ENCODE measurements at regions not wholly inside any gene's neighbourhood (a gene's known extent, or its start where the extent isn't known, plus 50 kb on each side); places are given as distances from the start of the nearest gene placed in this dataset.

DNA sequence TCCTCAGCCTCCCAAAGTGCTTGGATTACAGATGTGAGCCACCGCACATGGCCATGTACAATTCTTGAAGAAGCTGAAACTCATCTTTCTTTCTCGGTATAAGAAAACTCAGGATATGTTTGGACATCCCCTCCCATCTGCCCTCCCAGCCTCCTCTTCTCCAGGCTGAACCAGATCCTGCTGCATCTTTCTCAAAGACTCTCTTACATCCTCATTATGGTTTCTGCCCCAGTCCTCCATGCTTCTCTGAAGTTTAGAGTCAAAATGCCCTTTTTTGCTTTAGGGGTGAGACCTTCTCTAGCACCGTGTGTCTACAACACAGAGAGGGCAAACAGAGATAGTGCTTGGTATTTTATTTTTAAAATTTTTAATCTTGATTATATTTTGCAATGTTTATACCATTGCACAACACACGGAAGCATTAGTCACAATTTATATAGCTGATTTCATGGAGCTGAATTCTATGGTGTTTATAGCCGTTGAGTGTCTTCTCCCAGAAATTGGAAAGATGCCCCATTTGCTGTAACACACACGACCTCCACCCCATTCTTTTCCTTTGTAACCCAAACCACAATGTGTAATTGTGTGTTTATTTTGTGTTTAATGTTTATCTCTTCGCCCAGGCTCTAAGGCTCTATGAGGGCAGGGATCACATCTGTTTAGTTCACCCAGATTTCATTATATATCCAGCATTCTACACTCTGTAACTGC is 206.0 kb upstream of the TNP1 start:
- H3K4me3 ChIP-seq (ENCODE audit: low read depth, low read length) = no peak overlapping the region
- H3K4me2 ChIP-seq (ENCODE audit: low read length) = no peak overlapping the region
- H3K27ac ChIP-seq (ENCODE audit: low read depth, low read length) = no peak overlapping the region
- H2AK5ac ChIP-seq (ENCODE audit: low read length) = no peak overlapping the region
- H3K4me1 ChIP-seq (ENCODE audit: control insufficient read depth in 1 of 2, insufficient read depth in 2 of 2, low read length in 2 of 2) = peaks cover 8 to 13% of the 10 kb centered on the region in 2 experiments
- H3K23ac ChIP-seq (ENCODE audit: low read length) = no peak overlapping the region
- no peak overlapping the region for H2BK120ac ChIP-seq (ENCODE audit: insufficient read depth, low read length, poor library complexity)
- H4K8ac ChIP-seq (ENCODE audit: low read depth, low read length) = no peak overlapping the region
- no peaks in the 10 kb centered on the region for H3K79me1 ChIP-seq (ENCODE audit: low read length)
- H3K18ac ChIP-seq (ENCODE audit: low read length) = no peak overlapping the region
- H3K79me2 ChIP-seq (ENCODE audit: control insufficient read depth, insufficient read depth, low read length, poor library complexity) = no peaks in the 10 kb centered on the region
- H2BK5ac ChIP-seq (ENCODE audit: low read depth, low read length, poor library complexity) = no peak overlapping the region
- no peaks in the 10 kb centered on the region for H3K36me3 ChIP-seq (ENCODE audit: control insufficient read depth in 1 of 2, insufficient read depth in 2 of 2, low read length in 2 of 2)
- H3K9me3 ChIP-seq (ENCODE audit: insufficient read depth, low read depth, low read length) = peaks cover 6% of the 10 kb centered on the region
- H2AFZ ChIP-seq (ENCODE audit: insufficient read depth, low read length, poor library complexity) = no peak overlapping the region
- no peak overlapping the region for H2BK12ac ChIP-seq (ENCODE audit: low read length)
- no peak overlapping the region for H4K91ac ChIP-seq (ENCODE audit: low read depth, low read length)
- no peak overlapping the region for H3K4ac ChIP-seq (ENCODE audit: low read depth, low read length)
- no peak overlapping the region for H4K12ac ChIP-seq (ENCODE audit: low read depth, low read length)
- H3K27me3 ChIP-seq (ENCODE audit: insufficient read depth, low read length) = no peaks in the 10 kb centered on the region
- no peak overlapping the region for H3K9ac ChIP-seq (ENCODE audit: low read length)
- DNase-seq = no peak
- no CpG with 5 or more reads among the region's 7 CpGs for WGBS (ENCODE audit: extremely low coverage, insufficient coverage, insufficient read length)
- no peak overlapping the region for H3K14ac ChIP-seq (ENCODE audit: low read length)

DNA sequence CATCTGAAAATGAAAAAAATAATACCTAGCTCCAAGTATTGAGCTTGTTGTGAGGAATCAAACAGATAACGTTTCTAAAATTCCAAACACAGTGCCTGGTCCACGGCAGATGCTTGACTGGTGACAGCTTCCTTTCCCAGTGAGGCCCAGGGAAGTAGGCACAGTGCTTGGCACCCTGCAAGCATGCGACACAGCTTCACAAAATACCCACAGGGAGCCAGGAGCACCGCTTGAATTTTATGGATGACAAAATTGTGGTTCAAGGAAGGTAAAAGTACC is 205.1 kb upstream of the TNP1 start:
- no CpG with 5 or more reads among the region's 4 CpGs for WGBS (ENCODE audit: extremely low coverage, insufficient coverage, insufficient read length)
- H2AFZ ChIP-seq (ENCODE audit: insufficient read depth, low read length, poor library complexity) = no peak overlapping the region
- no peak overlapping the region for H4K12ac ChIP-seq (ENCODE audit: low read depth, low read length)
- no peaks in the 10 kb centered on the region for H3K27me3 ChIP-seq (ENCODE audit: insufficient read depth, low read length)
- H3K79me1 ChIP-seq (ENCODE audit: low read length) = no peaks in the 10 kb centered on the region
- no peak overlapping the region for H2BK12ac ChIP-seq (ENCODE audit: low read length)
- no peak overlapping the region for H3K4me2 ChIP-seq (ENCODE audit: low read length)
- H4K91ac ChIP-seq (ENCODE audit: low read depth, low read length) = no peak overlapping the region
- H2AK5ac ChIP-seq (ENCODE audit: low read length) = no peak overlapping the region
- no peak for DNase-seq
- H3K14ac ChIP-seq (ENCODE audit: low read length) = no peak overlapping the region
- H3K4ac ChIP-seq (ENCODE audit: low read depth, low read length) = no peak overlapping the region
- no peak overlapping the region for H4K8ac ChIP-seq (ENCODE audit: low read depth, low read length)
- peaks cover 6% of the 10 kb centered on the region for H3K9me3 ChIP-seq (ENCODE audit: insufficient read depth, low read depth, low read length)
- no peaks in the 10 kb centered on the region for H3K79me2 ChIP-seq (ENCODE audit: control insufficient read depth, insufficient read depth, low read length, poor library complexity)
- H3K23ac ChIP-seq (ENCODE audit: low read length) = no peak overlapping the region
- H3K9ac ChIP-seq (ENCODE audit: low read length) = no peak overlapping the region
- H3K27ac ChIP-seq (ENCODE audit: low read depth, low read length) = no peak overlapping the region
- no peak overlapping the region for H2BK5ac ChIP-seq (ENCODE audit: low read depth, low read length, poor library complexity)
- no peak overlapping the region for H3K18ac ChIP-seq (ENCODE audit: low read length)
- H2BK120ac ChIP-seq (ENCODE audit: insufficient read depth, low read length, poor library complexity) = no peak overlapping the region
- H3K36me3 ChIP-seq (ENCODE audit: control insufficient read depth in 1 of 2, insufficient read depth in 2 of 2, low read length in 2 of 2) = no peaks in the 10 kb centered on the region
- peaks cover 8 to 11% of the 10 kb centered on the region in 2 experiments for H3K4me1 ChIP-seq (ENCODE audit: control insufficient read depth in 1 of 2, insufficient read depth in 2 of 2, low read length in 2 of 2)
- H3K4me3 ChIP-seq (ENCODE audit: low read depth, low read length) = no peak overlapping the region

DNA sequence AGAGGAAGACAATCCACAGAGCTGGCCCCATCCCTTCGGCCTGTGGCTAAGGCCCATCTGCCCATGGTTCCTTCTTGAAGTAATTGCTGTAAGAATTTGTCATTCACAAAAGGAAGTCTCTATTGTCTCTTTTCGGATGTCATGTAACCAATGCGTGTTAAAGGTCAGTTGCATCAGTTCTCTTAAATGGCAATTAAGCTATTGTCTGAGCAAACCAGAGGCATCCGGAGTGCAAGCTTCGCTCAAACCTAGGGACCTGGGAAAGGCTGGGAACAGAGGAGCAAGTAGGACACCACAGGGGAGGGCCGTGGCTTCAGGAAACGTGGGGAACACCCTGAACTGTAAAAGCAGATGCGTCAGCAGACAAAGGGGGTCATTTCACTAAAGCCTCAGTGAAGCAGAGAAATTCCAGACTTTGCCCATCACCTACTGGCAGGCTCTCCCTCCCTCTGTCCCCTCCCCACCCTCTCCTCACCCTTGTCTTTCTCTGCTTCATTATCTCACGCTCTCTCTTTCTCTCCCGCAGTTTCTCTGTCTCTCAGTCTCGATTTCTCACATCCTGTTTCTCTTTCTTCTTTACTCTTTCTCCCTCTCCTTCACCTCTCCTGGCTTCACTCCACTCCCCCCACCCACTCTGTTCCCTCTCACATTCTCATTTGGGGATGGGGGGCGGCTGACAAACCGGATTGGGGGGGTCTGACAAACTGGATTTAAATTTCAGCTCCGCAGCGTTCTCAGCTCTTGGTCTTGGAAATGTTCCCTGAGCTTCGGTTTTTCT is 204.6 kb upstream of the TNP1 start:
- Histone ChIP-seq H2BK5ac (ENCODE audit: low read depth, low read length, poor library complexity) (no peak overlapping the region), H2BK120ac (ENCODE audit: insufficient read depth, low read length, poor library complexity) (no peak overlapping the region), H3K27me3 (ENCODE audit: insufficient read depth, low read length) (no peaks in the 10 kb centered on the region), H3K79me2 (ENCODE audit: control insufficient read depth, insufficient read depth, low read length, poor library complexity) (no peaks in the 10 kb centered on the region), H2BK12ac (ENCODE audit: low read length) (no peak overlapping the region), H3K36me3 (ENCODE audit: control insufficient read depth in 1 of 2, insufficient read depth in 2 of 2, low read length in 2 of 2) (no peaks in the 10 kb centered on the region), H4K12ac (ENCODE audit: low read depth, low read length) (no peak overlapping the region), H2AK5ac (ENCODE audit: low read length) (no peak overlapping the region), H2AFZ (ENCODE audit: insufficient read depth, low read length, poor library complexity) (no peak overlapping the region), H3K79me1 (ENCODE audit: low read length) (no peaks in the 10 kb centered on the region), H3K9ac (ENCODE audit: low read length) (no peak overlapping the region), H3K23ac (ENCODE audit: low read length) (no peak overlapping the region), H3K4ac (ENCODE audit: low read depth, low read length) (no peak overlapping the region), H3K18ac (ENCODE audit: low read length) (no peak overlapping the region), H4K91ac (ENCODE audit: low read depth, low read length) (no peak overlapping the region), H3K4me2 (ENCODE audit: low read length) (peak overlapping the region; percentile 21), H4K8ac (ENCODE audit: low read depth, low read length) (no peak overlapping the region), H3K4me3 (ENCODE audit: low read depth, low read length) (no peak overlapping the region), H3K9me3 (ENCODE audit: insufficient read depth, low read depth, low read length) (peaks cover 4% of the 10 kb centered on the region), H3K27ac (ENCODE audit: low read depth, low read length) (no peak overlapping the region), H3K4me1 (ENCODE audit: control insufficient read depth in 1 of 2, insufficient read depth in 2 of 2, low read length in 2 of 2) (peaks cover 6 to 8% of the 10 kb centered on the region in 2 experiments), H3K14ac (ENCODE audit: low read length) (no peak overlapping the region)
- DNase-seq = peak; percentile 13 to 14
- WGBS (ENCODE audit: extremely low coverage, insufficient coverage, insufficient read length) = no CpG with 5 or more reads among the region's 16 CpGs

DNA sequence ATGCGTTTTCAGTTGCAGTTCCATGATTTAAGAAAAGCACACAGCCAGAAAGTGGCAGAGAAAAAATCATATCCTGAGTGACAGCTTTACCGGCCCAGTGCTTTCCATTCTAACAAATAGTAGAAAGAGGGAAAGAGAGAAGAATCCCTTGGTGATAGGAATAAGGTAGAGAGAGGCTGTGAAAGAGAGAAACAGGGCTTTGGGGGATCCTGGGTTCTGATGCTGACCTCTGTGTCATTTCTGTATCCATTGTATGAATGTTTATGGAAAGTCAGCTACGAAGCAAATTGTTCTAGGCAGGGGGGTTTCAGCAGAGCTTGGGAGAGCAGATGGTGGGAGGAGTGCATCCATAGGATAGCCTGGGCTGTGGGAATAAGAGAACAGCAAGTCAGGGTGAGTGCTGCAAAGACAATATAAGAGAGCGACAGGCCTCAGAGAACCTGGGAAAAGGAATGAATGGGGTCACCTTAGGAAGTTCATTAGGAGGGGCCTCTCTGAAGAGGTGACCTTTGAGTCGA is 203.4 kb upstream of the TNP1 start:
- Histone ChIP-seq H3K4me3 (ENCODE audit: low read depth, low read length) (peak overlapping the region; percentile 51), H3K79me2 (ENCODE audit: control insufficient read depth, insufficient read depth, low read length, poor library complexity) (no peaks in the 10 kb centered on the region), H3K4me2 (ENCODE audit: low read length) (no peak overlapping the region), H4K91ac (ENCODE audit: low read depth, low read length) (no peak overlapping the region), H3K9ac (ENCODE audit: low read length) (no peak overlapping the region), H2BK12ac (ENCODE audit: low read length) (no peak overlapping the region), H2BK5ac (ENCODE audit: low read depth, low read length, poor library complexity) (no peak overlapping the region), H3K4ac (ENCODE audit: low read depth, low read length) (no peak overlapping the region), H3K27me3 (ENCODE audit: insufficient read depth, low read length) (no peaks in the 10 kb centered on the region), H3K4me1 (ENCODE audit: control insufficient read depth in 1 of 2, insufficient read depth in 2 of 2, low read length in 2 of 2) (peaks cover 5 to 8% of the 10 kb centered on the region in 2 experiments), H3K27ac (ENCODE audit: low read depth, low read length) (no peak overlapping the region), H4K12ac (ENCODE audit: low read depth, low read length) (no peak overlapping the region), H2AK5ac (ENCODE audit: low read length) (no peak overlapping the region), H3K14ac (ENCODE audit: low read length) (no peak overlapping the region), H2BK120ac (ENCODE audit: insufficient read depth, low read length, poor library complexity) (no peak overlapping the region), H3K23ac (ENCODE audit: low read length) (no peak overlapping the region), H3K9me3 (ENCODE audit: insufficient read depth, low read depth, low read length) (no peaks in the 10 kb centered on the region), H2AFZ (ENCODE audit: insufficient read depth, low read length, poor library complexity) (no peak overlapping the region), H3K18ac (ENCODE audit: low read length) (no peak overlapping the region), H3K36me3 (ENCODE audit: control insufficient read depth in 1 of 2, insufficient read depth in 2 of 2, low read length in 2 of 2) (no peaks in the 10 kb centered on the region), H4K8ac (ENCODE audit: low read depth, low read length) (no peak overlapping the region), H3K79me1 (ENCODE audit: low read length) (no peaks in the 10 kb centered on the region)
- no peak for DNase-seq
- no CpG with 5 or more reads among the region's 5 CpGs for WGBS (ENCODE audit: extremely low coverage, insufficient coverage, insufficient read length)
